ENCODE measurements at regions not wholly inside any gene's neighbourhood (a gene's known extent, or its start where the extent isn't known, plus 50 kb on each side); places are given as distances from the start of the nearest gene placed in this dataset.
A peak's percentile ranks its signal among the peaks of the same experiment; 100 is the strongest.

- H3K36me3 Mint-ChIP-seq, result no peaks in the 10 kb centered on the region
- H3K4me3 Mint-ChIP-seq, result no peak overlapping the region
- peaks cover 3% of the 10 kb centered on the region for H3K27me3 Mint-ChIP-seq
- TF ChIP-seq CTCF (conservative IDR thresholded peaks at IDR 0.05), result no peak
- no peaks in the 10 kb centered on the region for H3K4me1 Mint-ChIP-seq (ENCODE audit: unreplicated experiment)
- H3K27ac Mint-ChIP-seq, result no peak overlapping the region
- H3K9me3 Mint-ChIP-seq, result no peaks in the 10 kb centered on the region
- DNase-seq (ENCODE audit: extremely low spot score, unreplicated experiment), result no peak
Observed at GRCh38 chr3:164200053-164200823, 878.1 kb downstream of the SI start.

- H3K27me3 Mint-ChIP-seq, result peaks cover 3% of the 10 kb centered on the region
- TF ChIP-seq CTCF (conservative IDR thresholded peaks at IDR 0.05), result no peak
- no peak overlapping the region for H3K27ac Mint-ChIP-seq
- H3K36me3 Mint-ChIP-seq, result no peaks in the 10 kb centered on the region
- H3K9me3 Mint-ChIP-seq, result no peaks in the 10 kb centered on the region
- H3K4me3 Mint-ChIP-seq, result no peak overlapping the region
- no peaks in the 10 kb centered on the region for H3K4me1 Mint-ChIP-seq (ENCODE audit: unreplicated experiment)
- DNase-seq (ENCODE audit: extremely low spot score, unreplicated experiment), result no peak
Observed at GRCh38 chr3:164196477-164196876, 881.8 kb downstream of the SI start.

GRCh38 chr3:164194842-164195241 lies 883.5 kb downstream of the SI start:
- DNase-seq (ENCODE audit: extremely low spot score, unreplicated experiment), result no peak
- Mint-ChIP-seq H3K36me3 (no peaks in the 10 kb centered on the region), H3K9me3 (no peaks in the 10 kb centered on the region), H3K4me1 (ENCODE audit: unreplicated experiment) (no peaks in the 10 kb centered on the region), H3K4me3 (no peak overlapping the region), H3K27me3 (peaks cover 3% of the 10 kb centered on the region), H3K27ac (no peak overlapping the region)
- peak; percentile 29 for TF ChIP-seq CTCF (conservative IDR thresholded peaks at IDR 0.05)

- DNase-seq (ENCODE audit: extremely low spot score, unreplicated experiment), result no peak
- no peaks in the 10 kb centered on the region for H3K36me3 Mint-ChIP-seq
- H3K9me3 Mint-ChIP-seq, result no peaks in the 10 kb centered on the region
- no peak overlapping the region for H3K27ac Mint-ChIP-seq
- H3K27me3 Mint-ChIP-seq, result peaks cover 3% of the 10 kb centered on the region
- no peak overlapping the region for H3K4me3 Mint-ChIP-seq
- H3K4me1 Mint-ChIP-seq (ENCODE audit: unreplicated experiment), result no peaks in the 10 kb centered on the region
- no peak for TF ChIP-seq CTCF (conservative IDR thresholded peaks at IDR 0.05)
Observed at GRCh38 chr3:164192974-164193373, 885.3 kb downstream of the SI start.

- TF ChIP-seq CTCF (conservative IDR thresholded peaks at IDR 0.05), result no peak
- DNase-seq (ENCODE audit: extremely low spot score, unreplicated experiment), result no peak
- no peak overlapping the region for H3K4me3 Mint-ChIP-seq
- H3K27ac Mint-ChIP-seq, result no peak overlapping the region
- no peaks in the 10 kb centered on the region for H3K36me3 Mint-ChIP-seq
- H3K4me1 Mint-ChIP-seq (ENCODE audit: unreplicated experiment), result no peaks in the 10 kb centered on the region
- no peaks in the 10 kb centered on the region for H3K27me3 Mint-ChIP-seq
- no peaks in the 10 kb centered on the region for H3K9me3 Mint-ChIP-seq
Observed at GRCh38 chr3:164190566-164190965, 887.7 kb downstream of the SI start.
